ENCODE measurements at regions not wholly inside any gene's neighbourhood (a gene's known extent, or its start where the extent isn't known, plus 50 kb on each side); places are given as distances from the start of the nearest gene placed in this dataset.
"Not testable (repeated sequence)": the region's sequence is repeated elsewhere in the genome, so short reads cannot be mapped to it uniquely, and the experiment has no call there.

DNA sequence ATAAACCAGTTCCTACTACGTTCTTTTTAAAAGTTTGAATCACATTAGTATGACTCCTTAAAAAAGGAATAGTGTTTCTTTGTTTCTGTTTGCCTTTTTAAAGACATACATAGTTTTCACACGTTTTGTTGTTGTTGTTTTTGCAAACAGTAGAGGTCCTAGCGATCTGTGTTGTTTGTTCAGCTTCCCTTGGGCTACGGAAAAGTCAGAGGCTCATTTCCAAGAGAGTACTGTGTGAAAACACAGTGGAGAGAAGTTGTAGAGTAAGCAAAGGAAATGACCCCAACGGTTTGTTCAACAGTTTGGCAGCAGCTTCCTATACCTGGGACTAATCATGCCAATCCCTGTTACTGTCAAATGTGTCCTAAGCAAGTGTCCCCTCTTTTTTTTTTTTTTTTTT lies 87.1 kb upstream of the STEAP1 start:
- no peaks in the 10 kb centered on the region for H3K4me1 ChIP-seq (ENCODE audit: low read length)
- TF ChIP-seq, protein P1, sequence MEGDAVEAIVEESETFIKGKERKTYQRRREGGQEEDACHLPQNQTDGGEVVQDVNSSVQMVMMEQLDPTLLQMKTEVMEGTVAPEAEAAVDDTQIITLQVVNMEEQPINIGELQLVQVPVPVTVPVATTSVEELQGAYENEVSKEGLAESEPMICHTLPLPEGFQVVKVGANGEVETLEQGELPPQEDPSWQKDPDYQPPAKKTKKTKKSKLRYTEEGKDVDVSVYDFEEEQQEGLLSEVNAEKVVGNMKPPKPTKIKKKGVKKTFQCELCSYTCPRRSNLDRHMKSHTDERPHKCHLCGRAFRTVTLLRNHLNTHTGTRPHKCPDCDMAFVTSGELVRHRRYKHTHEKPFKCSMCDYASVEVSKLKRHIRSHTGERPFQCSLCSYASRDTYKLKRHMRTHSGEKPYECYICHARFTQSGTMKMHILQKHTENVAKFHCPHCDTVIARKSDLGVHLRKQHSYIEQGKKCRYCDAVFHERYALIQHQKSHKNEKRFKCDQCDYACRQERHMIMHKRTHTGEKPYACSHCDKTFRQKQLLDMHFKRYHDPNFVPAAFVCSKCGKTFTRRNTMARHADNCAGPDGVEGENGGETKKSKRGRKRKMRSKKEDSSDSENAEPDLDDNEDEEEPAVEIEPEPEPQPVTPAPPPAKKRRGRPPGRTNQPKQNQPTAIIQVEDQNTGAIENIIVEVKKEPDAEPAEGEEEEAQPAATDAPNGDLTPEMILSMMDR (IDR thresholded peaks at IDR 0.05; ENCODE audit: low read depth, low read length): no peak
- no peak for TF ChIP-seq EZH2phosphoT487 (IDR thresholded peaks at IDR 0.05; ENCODE audit: low read depth)
- no peaks in the 10 kb centered on the region for H3K36me3 ChIP-seq (replicated peaks; ENCODE audit: low read depth, low read length)
- no peak overlapping the region for H3K27ac ChIP-seq (ENCODE audit: low read length)
- no peaks in the 10 kb centered on the region for H3K27me3 ChIP-seq (ENCODE audit: low read depth, low read length)
- no peaks in the 10 kb centered on the region; the same call in 1 of the 2 replicates for H3K9me3 ChIP-seq (ENCODE audit: insufficient read depth, low read length)
- no peak overlapping the region for H3K4me3 ChIP-seq (ENCODE audit: low read length)
- H3K79me2 ChIP-seq (ENCODE audit: low read length): no peaks in the 10 kb centered on the region
- no peak overlapping the region for H3K9ac ChIP-seq (ENCODE audit: low read length)
- H4K20me1 ChIP-seq (ENCODE audit: insufficient read depth, low read length): no peaks in the 10 kb centered on the region
- no peak overlapping the region for H2AFZ ChIP-seq (ENCODE audit: low read depth, low read length)
- H3K4me2 ChIP-seq (ENCODE audit: low read length): no peak overlapping the region

DNA sequence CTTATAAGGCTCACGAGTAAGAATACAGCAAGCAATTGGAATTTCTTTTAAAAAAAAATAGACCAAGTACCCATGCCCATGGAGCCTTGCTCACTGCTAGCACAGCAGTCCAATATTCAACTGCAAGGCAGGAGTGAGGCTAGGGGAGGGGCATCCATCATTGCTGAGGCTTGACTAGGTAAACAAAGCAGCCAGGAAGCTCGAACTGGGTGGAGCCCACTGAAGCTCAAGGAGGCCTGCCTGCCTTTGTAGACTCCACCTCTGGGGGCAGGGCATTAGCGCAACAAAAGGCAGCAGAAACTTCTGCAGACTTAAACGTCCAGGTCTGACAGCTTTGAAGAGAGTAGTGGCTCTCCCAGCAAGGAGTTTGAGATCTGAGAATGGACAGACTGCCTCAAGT lies 84.0 kb upstream of the STEAP1 start:
- H3K9ac ChIP-seq (ENCODE audit: low read length); H2AFZ ChIP-seq (ENCODE audit: low read depth, low read length); H3K4me3 ChIP-seq (ENCODE audit: low read length); H3K27me3 ChIP-seq (ENCODE audit: low read depth, low read length); H3K4me2 ChIP-seq (ENCODE audit: low read length); H3K4me1 ChIP-seq (ENCODE audit: low read length); H3K27ac ChIP-seq (ENCODE audit: low read length); H3K36me3 ChIP-seq (replicated peaks; ENCODE audit: low read depth, low read length); H3K9me3 ChIP-seq (ENCODE audit: insufficient read depth, low read length); H4K20me1 ChIP-seq (ENCODE audit: insufficient read depth, low read length); H3K79me2 ChIP-seq (ENCODE audit: low read length): not testable (repeated sequence)

DNA sequence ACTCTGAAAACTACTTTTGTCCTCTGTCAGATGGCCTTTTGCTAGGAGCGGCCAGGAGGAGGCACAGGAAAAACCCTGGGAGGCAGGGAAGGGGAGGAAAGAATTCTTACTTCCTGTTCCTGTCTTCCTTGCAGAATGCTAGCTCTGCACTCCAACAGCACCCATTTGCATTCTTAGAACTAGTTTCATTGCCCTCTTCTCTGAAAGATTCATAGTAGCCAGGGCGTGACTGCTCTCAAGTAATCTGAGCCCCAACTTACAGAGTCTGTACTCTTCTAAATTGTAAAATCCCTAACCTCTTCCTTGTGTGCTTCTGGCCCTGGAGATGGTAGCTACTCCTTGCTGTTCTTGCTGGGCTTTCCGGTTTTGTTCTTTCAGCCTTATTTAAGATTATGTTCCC lies 75.3 kb upstream of the STEAP1 start:
- no peaks in the 10 kb centered on the region for H3K9me3 ChIP-seq (ENCODE audit: insufficient read depth, low read length)
- no peak overlapping the region for H3K4me3 ChIP-seq (ENCODE audit: low read length)
- H3K36me3 ChIP-seq (replicated peaks; ENCODE audit: low read depth, low read length): no peaks in the 10 kb centered on the region
- no peak overlapping the region for H3K27ac ChIP-seq (ENCODE audit: low read length)
- no peak overlapping the region for H3K4me2 ChIP-seq (ENCODE audit: low read length)
- TF ChIP-seq EZH2phosphoT487 (IDR thresholded peaks at IDR 0.05; ENCODE audit: low read depth): no peak
- TF ChIP-seq, protein P1 (IDR thresholded peaks at IDR 0.05; ENCODE audit: low read depth, low read length): no peak
- no peak overlapping the region for H3K9ac ChIP-seq (ENCODE audit: low read length)
- no peaks in the 10 kb centered on the region for H3K4me1 ChIP-seq (ENCODE audit: low read length)
- no peaks in the 10 kb centered on the region for H3K79me2 ChIP-seq (ENCODE audit: low read length)
- H3K27me3 ChIP-seq (ENCODE audit: low read depth, low read length): no peaks in the 10 kb centered on the region
- H2AFZ ChIP-seq (ENCODE audit: low read depth, low read length): no peak overlapping the region
- no peaks in the 10 kb centered on the region for H4K20me1 ChIP-seq (ENCODE audit: insufficient read depth, low read length)

DNA sequence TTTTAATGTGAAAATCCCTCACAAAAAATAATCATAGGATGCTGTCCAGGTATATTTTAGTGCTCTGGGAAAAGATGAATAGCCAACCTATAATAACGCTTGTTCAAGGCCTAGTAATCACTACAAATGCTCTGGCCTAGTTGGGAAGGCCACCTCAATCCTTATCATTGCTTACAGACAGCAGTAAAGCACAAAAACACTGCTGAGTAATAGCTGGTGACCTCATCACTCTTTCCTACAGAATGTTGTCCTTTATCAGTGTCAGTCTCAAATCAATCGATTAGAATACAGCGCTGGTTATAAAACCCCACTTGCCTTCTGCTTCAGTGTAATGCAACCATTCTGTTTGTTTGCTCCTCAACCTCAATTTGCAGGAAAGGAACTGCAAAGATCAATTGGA lies 72.6 kb upstream of the STEAP1 start:
- H3K36me3 ChIP-seq (replicated peaks; ENCODE audit: low read depth, low read length): no peaks in the 10 kb centered on the region
- H4K20me1 ChIP-seq (ENCODE audit: insufficient read depth, low read length): no peaks in the 10 kb centered on the region
- H3K9me3 ChIP-seq (ENCODE audit: insufficient read depth, low read length): no peaks in the 10 kb centered on the region
- H3K4me2 ChIP-seq (ENCODE audit: low read length): no peak overlapping the region
- no peaks in the 10 kb centered on the region for H3K27me3 ChIP-seq (ENCODE audit: low read depth, low read length)
- no peaks in the 10 kb centered on the region for H3K4me1 ChIP-seq (ENCODE audit: low read length)
- H2AFZ ChIP-seq (ENCODE audit: low read depth, low read length): no peak overlapping the region
- no peak overlapping the region for H3K4me3 ChIP-seq (ENCODE audit: low read length)
- H3K9ac ChIP-seq (ENCODE audit: low read length): no peak overlapping the region
- no peaks in the 10 kb centered on the region for H3K79me2 ChIP-seq (ENCODE audit: low read length)
- H3K27ac ChIP-seq (ENCODE audit: low read length): no peak overlapping the region
- no peak for TF ChIP-seq EZH2phosphoT487 (IDR thresholded peaks at IDR 0.05; ENCODE audit: low read depth)
- TF ChIP-seq, protein P1 (IDR thresholded peaks at IDR 0.05; ENCODE audit: low read depth, low read length): no peak

DNA sequence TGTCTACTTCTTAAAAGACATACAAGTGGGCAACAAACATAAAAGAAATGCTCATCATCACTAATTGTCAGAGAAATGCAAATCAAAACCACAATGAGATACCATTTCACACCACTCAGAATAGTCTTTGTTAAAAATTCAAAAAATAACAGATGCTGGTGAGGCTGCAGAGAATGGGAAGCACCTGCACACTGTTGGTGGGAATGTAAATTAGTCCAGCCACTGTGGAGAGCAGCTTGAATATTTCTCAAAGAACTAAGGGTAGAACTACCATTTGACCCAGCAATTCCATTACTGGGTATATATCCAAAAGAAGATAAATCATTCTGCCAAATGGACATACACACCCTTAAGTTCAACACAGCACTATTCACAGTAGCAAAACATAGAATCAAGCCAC lies 61.8 kb upstream of the STEAP1 start:
- Histone ChIP-seq H3K4me3 (ENCODE audit: low read length) (no peak overlapping the region), H2AFZ (ENCODE audit: low read depth, low read length) (no peak overlapping the region), H3K9me3 (ENCODE audit: insufficient read depth, low read length) (no peaks in the 10 kb centered on the region), H3K4me1 (ENCODE audit: low read length) (no peaks in the 10 kb centered on the region), H3K4me2 (ENCODE audit: low read length) (no peak overlapping the region), H4K20me1 (ENCODE audit: insufficient read depth, low read length) (no peaks in the 10 kb centered on the region), H3K27me3 (ENCODE audit: low read depth, low read length) (no peaks in the 10 kb centered on the region), H3K9ac (ENCODE audit: low read length) (no peak overlapping the region), H3K79me2 (ENCODE audit: low read length) (no peaks in the 10 kb centered on the region), H3K27ac (ENCODE audit: low read length) (no peak overlapping the region), H3K36me3 (replicated peaks; ENCODE audit: low read depth, low read length) (no peaks in the 10 kb centered on the region)
- TF ChIP-seq EZH2phosphoT487 (IDR thresholded peaks at IDR 0.05; ENCODE audit: low read depth): no peak
- TF ChIP-seq, protein P1 (IDR thresholded peaks at IDR 0.05; ENCODE audit: low read depth, low read length): no peak

Data from OCI-LY3 (cell line).